Gastroesophageal sphincter (tissue), 3 donors: ENCODE measurements at regions not wholly inside any gene's neighbourhood (a gene's known extent, or its start where the extent isn't known, plus 50 kb on each side); places are given as distances from the start of the nearest gene placed in this dataset.

Source experiments
- EP300 ChIP-seq: sonication (generic); formaldehyde crosslinking; IDR thresholded peaks from one replicate; pipeline ENCODE4 v1.6.1; 2017; ENCODE audit warnings: antibody characterized with exemption, mild to moderate bottlenecking
- POLR2A ChIP-seq, 2 donors: fragments of 450-650 bp; IDR thresholded peaks; one replicate each; pipeline ENCODE4 v1.6.1; 2017; ENCODE audit warnings: antibody characterized with exemption in 2 of 2, mild to moderate bottlenecking in 2 of 2, moderate library complexity in 1 of 2
- POLR2AphosphoS5 ChIP-seq: sonication (generic); formaldehyde crosslinking; IDR thresholded peaks from one replicate; pipeline ENCODE4 v1.6.1; 2017; ENCODE audit warnings: antibody characterized with exemption
- TF ChIP-seq, protein P1 (sequence below), 4 experiments: fragments of 200-600 bp in 2 of 4; fragments of 450-650 bp in 2 of 4; sonication (generic) in 1 of 4; IDR thresholded peaks; one replicate each; pipeline ENCODE4 v1.5.1; 2017 to 2019; ENCODE audit warnings: antibody characterized with exemption in 4 of 4, mild to moderate bottlenecking in 2 of 4, moderate library complexity in 2 of 4

DNA sequence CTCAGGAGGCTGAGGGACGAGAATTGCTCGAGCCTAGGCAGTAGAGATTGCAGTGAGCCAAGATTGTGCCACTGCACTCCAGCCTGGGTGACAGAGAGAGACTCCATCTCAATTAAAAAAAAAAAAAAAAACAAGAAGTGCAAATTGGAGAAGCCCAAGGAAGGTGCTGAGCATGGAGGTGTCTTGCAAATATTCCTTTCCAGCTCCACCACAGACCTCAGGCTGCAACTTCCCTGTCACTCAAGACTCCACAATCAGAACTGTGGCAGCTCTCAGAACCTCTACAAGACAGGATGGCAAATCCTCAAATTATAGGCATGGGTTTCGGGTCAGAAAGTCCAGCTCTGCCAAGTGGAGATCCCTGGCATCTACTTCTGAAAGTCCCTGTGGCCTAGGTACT, 104.4 kb upstream of the TIAM1 start:
- TF ChIP-seq, protein P1, sequence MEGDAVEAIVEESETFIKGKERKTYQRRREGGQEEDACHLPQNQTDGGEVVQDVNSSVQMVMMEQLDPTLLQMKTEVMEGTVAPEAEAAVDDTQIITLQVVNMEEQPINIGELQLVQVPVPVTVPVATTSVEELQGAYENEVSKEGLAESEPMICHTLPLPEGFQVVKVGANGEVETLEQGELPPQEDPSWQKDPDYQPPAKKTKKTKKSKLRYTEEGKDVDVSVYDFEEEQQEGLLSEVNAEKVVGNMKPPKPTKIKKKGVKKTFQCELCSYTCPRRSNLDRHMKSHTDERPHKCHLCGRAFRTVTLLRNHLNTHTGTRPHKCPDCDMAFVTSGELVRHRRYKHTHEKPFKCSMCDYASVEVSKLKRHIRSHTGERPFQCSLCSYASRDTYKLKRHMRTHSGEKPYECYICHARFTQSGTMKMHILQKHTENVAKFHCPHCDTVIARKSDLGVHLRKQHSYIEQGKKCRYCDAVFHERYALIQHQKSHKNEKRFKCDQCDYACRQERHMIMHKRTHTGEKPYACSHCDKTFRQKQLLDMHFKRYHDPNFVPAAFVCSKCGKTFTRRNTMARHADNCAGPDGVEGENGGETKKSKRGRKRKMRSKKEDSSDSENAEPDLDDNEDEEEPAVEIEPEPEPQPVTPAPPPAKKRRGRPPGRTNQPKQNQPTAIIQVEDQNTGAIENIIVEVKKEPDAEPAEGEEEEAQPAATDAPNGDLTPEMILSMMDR (IDR thresholded peaks at IDR 0.05), result no peak
- no peak for TF ChIP-seq POLR2AphosphoS5
- TF ChIP-seq EP300, result no peak
- no peak for TF ChIP-seq POLR2A (IDR thresholded peaks at IDR 0.05)
